MCF 10A (cell line): ENCODE measurements at regions not wholly inside any gene's neighbourhood (a gene's known extent, or its start where the extent isn't known, plus 50 kb on each side); places are given as distances from the start of the nearest gene placed in this dataset.

Experiments
- BruUV-seq: library from RNA; stranded (reverse); fragments of 400-500 nt; replicated peaks from 2 replicates; lab custom pipeline; 2021; lab: Mats Ljungman, UMichigan
- CTCF ChIA-PET: fragments of 300-600 bp; sonication (Branson Sonifier 250); formaldehyde crosslinking; extraction: SDS; loops from one replicate; lab custom pipeline; 2021; ENCODE audit warnings: antibody characterized with exemption, inconsistent platforms; lab: Yijun Ruan, JAX
- POLR2A ChIA-PET: fragments of 300-600, 350-650 bp; sonication (Branson Sonifier 250); formaldehyde crosslinking; extraction: SDS; loops from one replicate; lab custom pipeline; 2020; ENCODE audit warnings: antibody characterized with exemption, inconsistent platforms; lab: Yijun Ruan, JAX
- DNase-seq: peaks from one replicate; pipeline ENCODE4 v3.0.0-alpha.2; 2018; ENCODE audit not compliant: unreplicated experiment
- H3K27ac Mint-ChIP-seq: one replicate; pipeline ENCODE4 v1.8.0; 2022; ENCODE audit warnings: mild to moderate bottlenecking, low read depth, mixed read lengths; ENCODE audit not compliant: unreplicated experiment
- H3K27me3 Mint-ChIP-seq: one replicate; pipeline ENCODE4 v1.8.0; 2022; ENCODE audit warnings: mixed read lengths; ENCODE audit not compliant: insufficient read depth, unreplicated experiment
- H3K36me3 Mint-ChIP-seq: one replicate; pipeline ENCODE4 v1.8.0; 2022; ENCODE audit warnings: mild to moderate bottlenecking, moderate library complexity, mixed read lengths; ENCODE audit not compliant: insufficient read depth, unreplicated experiment
- H3K4me1 Mint-ChIP-seq: one replicate; pipeline ENCODE4 v1.8.0; 2022; ENCODE audit warnings: mixed read lengths; ENCODE audit not compliant: insufficient read depth, unreplicated experiment
- H3K4me3 Mint-ChIP-seq: one replicate; pipeline ENCODE4 v1.8.0; 2022; ENCODE audit warnings: mild to moderate bottlenecking, moderate library complexity, mixed read lengths; ENCODE audit not compliant: unreplicated experiment
- H3K9me3 Mint-ChIP-seq: one replicate; pipeline ENCODE4 v1.8.0; 2022; ENCODE audit warnings: mixed read lengths; ENCODE audit not compliant: unreplicated experiment
- intact Hi-C: fragments of 100-400 bp; cut with micrococcal nuclease; formaldehyde crosslinking; loops from 2 replicates; pipeline ENCODE4 v1.14.1; 2022
- TF ChIP-seq, protein P1 (sequence below): fragments of 200-600 bp; IDR thresholded peaks from one replicate; pipeline ENCODE4 v1.8.0; 2022; ENCODE audit warnings: antibody characterized with exemption, mild to moderate bottlenecking; ENCODE audit not compliant: unreplicated experiment

DNA sequence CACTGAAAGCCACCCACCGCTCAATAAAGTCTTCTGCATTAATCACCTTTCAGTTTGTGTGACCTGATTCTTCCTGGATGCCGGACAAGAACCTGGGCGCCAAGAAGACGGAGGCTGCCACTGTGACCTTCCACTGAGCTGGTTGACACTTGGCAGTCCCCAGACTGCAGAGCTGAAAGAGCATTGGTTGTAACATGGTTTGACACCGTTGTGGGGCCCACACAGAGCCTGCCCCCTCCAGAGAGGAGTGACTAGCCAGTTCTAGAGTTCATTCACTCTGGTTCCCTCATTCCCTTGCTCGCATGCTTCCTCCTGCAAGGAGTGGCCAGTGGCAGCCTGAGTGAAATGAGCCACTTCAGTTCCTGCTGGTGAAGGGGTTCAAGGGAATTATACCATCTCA lies 86.2 kb upstream of the ANXA1 start:
- Mint-ChIP-seq H3K27ac (no peak overlapping the region), H3K9me3 (no peaks in the 10 kb centered on the region), H3K36me3 (no peaks in the 10 kb centered on the region), H3K4me3 (no peak overlapping the region), H3K4me1 (no peaks in the 10 kb centered on the region), H3K27me3 (peaks cover 74% of the 10 kb centered on the region)
- POLR2A ChIA-PET = no interaction called here
- no peak for DNase-seq
- BruUV-seq = no TSS peak
- TF ChIP-seq, protein P1, sequence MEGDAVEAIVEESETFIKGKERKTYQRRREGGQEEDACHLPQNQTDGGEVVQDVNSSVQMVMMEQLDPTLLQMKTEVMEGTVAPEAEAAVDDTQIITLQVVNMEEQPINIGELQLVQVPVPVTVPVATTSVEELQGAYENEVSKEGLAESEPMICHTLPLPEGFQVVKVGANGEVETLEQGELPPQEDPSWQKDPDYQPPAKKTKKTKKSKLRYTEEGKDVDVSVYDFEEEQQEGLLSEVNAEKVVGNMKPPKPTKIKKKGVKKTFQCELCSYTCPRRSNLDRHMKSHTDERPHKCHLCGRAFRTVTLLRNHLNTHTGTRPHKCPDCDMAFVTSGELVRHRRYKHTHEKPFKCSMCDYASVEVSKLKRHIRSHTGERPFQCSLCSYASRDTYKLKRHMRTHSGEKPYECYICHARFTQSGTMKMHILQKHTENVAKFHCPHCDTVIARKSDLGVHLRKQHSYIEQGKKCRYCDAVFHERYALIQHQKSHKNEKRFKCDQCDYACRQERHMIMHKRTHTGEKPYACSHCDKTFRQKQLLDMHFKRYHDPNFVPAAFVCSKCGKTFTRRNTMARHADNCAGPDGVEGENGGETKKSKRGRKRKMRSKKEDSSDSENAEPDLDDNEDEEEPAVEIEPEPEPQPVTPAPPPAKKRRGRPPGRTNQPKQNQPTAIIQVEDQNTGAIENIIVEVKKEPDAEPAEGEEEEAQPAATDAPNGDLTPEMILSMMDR = no peak
- CTCF ChIA-PET = interaction anchor here (1.1 to 1.7 kb wide), 5 partner anchors 9 to 208 kb away, joined by 3 to 4 read pairs (median 3); no protein-coding TSS in a partner anchor
- intact Hi-C loops = no loop called here

- intact Hi-C loops = no loop called here
- H3K36me3 Mint-ChIP-seq = no peaks in the 10 kb centered on the region
- ChIA-PET POLR2A (no interaction called here), CTCF (interaction anchor here (1.7 kb wide), 1 partner anchor 42 kb away, joined by 4 read pairs; no protein-coding TSS in a partner anchor)
- no peak overlapping the region for H3K27ac Mint-ChIP-seq
- no TSS peak for BruUV-seq
- H3K4me3 Mint-ChIP-seq = no peak overlapping the region
- no peak for DNase-seq
- TF ChIP-seq, protein P1 = no peak
- H3K9me3 Mint-ChIP-seq = no peaks in the 10 kb centered on the region
- H3K27me3 Mint-ChIP-seq = peaks cover 74% of the 10 kb centered on the region
- no peaks in the 10 kb centered on the region for H3K4me1 Mint-ChIP-seq
Observed at GRCh38 chr9:73064315-73064714, 87.3 kb upstream of the ANXA1 start.

DNA sequence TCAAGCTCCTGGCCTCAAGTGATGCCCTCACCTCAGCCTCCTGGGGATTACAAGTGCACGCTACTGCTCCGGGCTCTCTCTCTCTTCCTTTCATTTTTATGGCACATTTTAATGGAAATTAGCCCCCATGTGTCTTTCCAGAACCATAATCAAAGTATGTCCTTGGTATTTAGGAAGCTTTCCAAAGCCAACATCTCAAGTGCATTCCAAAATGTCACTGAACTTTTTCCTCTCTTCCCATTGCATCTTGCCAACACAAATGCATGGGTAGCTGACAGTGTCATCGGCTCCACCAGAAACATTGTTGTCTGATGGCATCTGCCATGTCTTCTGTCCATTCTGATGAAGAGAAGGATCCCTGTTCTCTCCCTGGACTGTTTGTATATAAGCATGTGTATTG lies 90.5 kb upstream of the ANXA1 start:
- Mint-ChIP-seq H3K27ac (no peak overlapping the region), H3K4me1 (no peaks in the 10 kb centered on the region), H3K9me3 (no peaks in the 10 kb centered on the region), H3K4me3 (no peak overlapping the region), H3K36me3 (no peaks in the 10 kb centered on the region), H3K27me3 (peaks cover 56% of the 10 kb centered on the region)
- no peak for DNase-seq
- intact Hi-C loops = no loop called here
- CTCF ChIA-PET = interaction anchor here (0.9 to 2.2 kb wide), 6 partner anchors 9 to 239 kb away, joined by 3 to 7 read pairs (median 4); no protein-coding TSS in a partner anchor
- no TSS peak for BruUV-seq
- TF ChIP-seq, protein P1 = no peak
- POLR2A ChIA-PET = interaction anchor here (1.1 kb wide), 1 partner anchor 13 kb away, joined by 3 read pairs; no protein-coding TSS in a partner anchor

GRCh38 chr9:73059247-73059646 lies 92.4 kb upstream of the ANXA1 start:
- Mint-ChIP-seq H3K27ac (no peak overlapping the region), H3K27me3 (peaks cover 48% of the 10 kb centered on the region), H3K36me3 (no peaks in the 10 kb centered on the region), H3K9me3 (no peaks in the 10 kb centered on the region), H3K4me3 (no peak overlapping the region), H3K4me1 (no peaks in the 10 kb centered on the region)
- BruUV-seq = no TSS peak
- no peak for DNase-seq
- CTCF ChIA-PET = interaction anchor here (2.2 kb wide), 1 partner anchor 20 kb away, joined by 7 read pairs; no protein-coding TSS in a partner anchor
- intact Hi-C loops = no loop called here
- POLR2A ChIA-PET = no interaction called here
- TF ChIP-seq, protein P1 = no peak
